GM12878 (cell line): ENCODE measurements at regions not wholly inside any gene's neighbourhood (a gene's known extent, or its start where the extent isn't known, plus 50 kb on each side); places are given as distances from the start of the nearest gene placed in this dataset.
"Not testable (repeated sequence)": the region's sequence is repeated elsewhere in the genome, so short reads cannot be mapped to it uniquely, and the experiment has no call there.

Experiments
- CEBPB ChIP-seq, 2 experiments: fragments of 150-350 bp in 1 of 2; IDR thresholded peaks; 2 replicates each; pipeline ENCODE4 v1.6.1; 2012 to 2014; ENCODE audit warnings: low read depth in 2 of 2, low read length in 2 of 2, borderline replicate concordance in 1 of 2, inconsistent platforms in 1 of 2
- GABPA ChIP-seq: IDR thresholded peaks from 2 replicates; pipeline ENCODE4 v1.6.1; 2014; ENCODE audit warnings: antibody characterized with exemption, low read depth, mild to moderate bottlenecking, inconsistent platforms
- MEF2A ChIP-seq: IDR thresholded peaks from 2 replicates; pipeline ENCODE4 v1.6.1; 2011; ENCODE audit warnings: low read depth, mild to moderate bottlenecking, low read length, moderate library complexity; ENCODE audit not compliant: insufficient read depth
- PML ChIP-seq: IDR thresholded peaks from 2 replicates; pipeline ENCODE4 v1.6.1; 2012; ENCODE audit warnings: low read length, inconsistent platforms
- RAD51 ChIP-seq: fragments of 450-650 bp; IDR thresholded peaks from 2 replicates; pipeline ENCODE4 v1.6.1; 2016; ENCODE audit warnings: moderate library complexity, mild to moderate bottlenecking, inconsistent platforms
- SMC3 ChIP-seq: IDR thresholded peaks from 2 replicates; pipeline ENCODE4 v1.6.1; 2011; ENCODE audit warnings: low read length, improper control_type of control experiment, borderline replicate concordance
- TBL1XR1 ChIP-seq: IDR thresholded peaks from 2 replicates; pipeline ENCODE4 v1.6.1; 2012; ENCODE audit warnings: low read depth, low read length, improper control_type of control experiment
- YY1 ChIP-seq: IDR thresholded peaks from 2 replicates; pipeline ENCODE4 v1.6.1; 2011; ENCODE audit warnings: low read depth, mild to moderate bottlenecking, low read length
- TF ChIP-seq, protein P1 (sequence below), 3 experiments: IDR thresholded peaks in 2 of 3; conservative IDR thresholded peaks in 1 of 3; 2 replicates each; pipeline ENCODE4 v1.5.1; 2011; ENCODE audit warnings: low read depth in 3 of 3, low read length in 3 of 3, mild to moderate bottlenecking in 3 of 3, control low read depth in 2 of 3, moderate library complexity in 2 of 3, inconsistent platforms in 1 of 3, mixed read lengths in 1 of 3; ENCODE audit not compliant: control insufficient read depth in 2 of 3, insufficient read depth in 1 of 3; ENCODE audit errors: extremely low read depth in 1 of 3

- TF ChIP-seq SMC3; MEF2A; TBL1XR1; YY1; PML; GABPA; RAD51; CEBPB (IDR thresholded peaks at IDR 0.05; ENCODE audit: borderline replicate concordance in 1 of 2, low read depth in 2 of 2, low read length in 2 of 2): not testable (repeated sequence)
- TF ChIP-seq, protein P1, sequence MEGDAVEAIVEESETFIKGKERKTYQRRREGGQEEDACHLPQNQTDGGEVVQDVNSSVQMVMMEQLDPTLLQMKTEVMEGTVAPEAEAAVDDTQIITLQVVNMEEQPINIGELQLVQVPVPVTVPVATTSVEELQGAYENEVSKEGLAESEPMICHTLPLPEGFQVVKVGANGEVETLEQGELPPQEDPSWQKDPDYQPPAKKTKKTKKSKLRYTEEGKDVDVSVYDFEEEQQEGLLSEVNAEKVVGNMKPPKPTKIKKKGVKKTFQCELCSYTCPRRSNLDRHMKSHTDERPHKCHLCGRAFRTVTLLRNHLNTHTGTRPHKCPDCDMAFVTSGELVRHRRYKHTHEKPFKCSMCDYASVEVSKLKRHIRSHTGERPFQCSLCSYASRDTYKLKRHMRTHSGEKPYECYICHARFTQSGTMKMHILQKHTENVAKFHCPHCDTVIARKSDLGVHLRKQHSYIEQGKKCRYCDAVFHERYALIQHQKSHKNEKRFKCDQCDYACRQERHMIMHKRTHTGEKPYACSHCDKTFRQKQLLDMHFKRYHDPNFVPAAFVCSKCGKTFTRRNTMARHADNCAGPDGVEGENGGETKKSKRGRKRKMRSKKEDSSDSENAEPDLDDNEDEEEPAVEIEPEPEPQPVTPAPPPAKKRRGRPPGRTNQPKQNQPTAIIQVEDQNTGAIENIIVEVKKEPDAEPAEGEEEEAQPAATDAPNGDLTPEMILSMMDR (IDR thresholded peaks at IDR 0.05 in 2 of 3, conservative IDR thresholded peaks at IDR 0.05 in 1 of 3; ENCODE audit: control insufficient read depth in 2 of 3, extremely low read depth in 1 of 3, insufficient read depth in 1 of 3, low read depth in 3 of 3, low read length in 3 of 3) = not testable (repeated sequence)
These were observed 438.4 kb upstream of the TBL1XR1 start for GRCh38 chr3:177635601-177636106.
